Transverse colon (tissue), 4 donors: ENCODE measurements at regions not wholly inside any gene's neighbourhood (a gene's known extent, or its start where the extent isn't known, plus 50 kb on each side); places are given as distances from the start of the nearest gene placed in this dataset.

Experiments used
- DNase-seq: peaks from one replicate; pipeline ENCODE4 v3.0.0-alpha.2; 2019
- H3K27ac ChIP-seq, 4 donors: fragments of 200-600 bp; sonication (generic); 2 replicates each; pipeline ENCODE4 v1.5.1; 2016 to 2018; ENCODE audit warnings: inconsistent platforms in 4 of 4
- H3K27me3 ChIP-seq: fragments of 200-600 bp; sonication (generic); 2 replicates; pipeline ENCODE4 v1.5.1; 2017; ENCODE audit warnings: inconsistent platforms
- H3K36me3 ChIP-seq, 4 donors: fragments of 200-600 bp; sonication (generic); 2 replicates each; pipeline ENCODE4 v1.5.1; 2017 to 2019; ENCODE audit warnings: inconsistent platforms in 4 of 4
- H3K4me1 ChIP-seq, 4 donors: fragments of 200-600 bp; sonication (generic); 2 replicates each; pipeline ENCODE4 v1.5.1; 2017 to 2020; ENCODE audit warnings: inconsistent platforms in 4 of 4
- H3K4me3 ChIP-seq, 4 donors: fragments of 200-600 bp; sonication (generic); 1 replicate in 1 of 4; 2 replicates in 3 of 4; pipeline versions ENCODE4 v1.5.1 to v1.6.1; 2017 to 2019; ENCODE audit warnings: inconsistent platforms in 4 of 4
- H3K9me3 ChIP-seq, 2 donors: fragments of 200-600 bp; sonication (generic); 2 replicates each; pipeline ENCODE4 v1.5.1; 2017 to 2019; ENCODE audit warnings: inconsistent platforms in 2 of 2
- EP300 ChIP-seq: sonication (generic); formaldehyde crosslinking; IDR thresholded peaks from one replicate; pipeline ENCODE4 v1.6.1; 2017; ENCODE audit warnings: antibody characterized with exemption, low read depth
- POLR2A ChIP-seq: fragments of 450-650 bp; IDR thresholded peaks from one replicate; pipeline ENCODE4 v1.6.1; 2016; ENCODE audit warnings: antibody characterized with exemption, mild to moderate bottlenecking, moderate library complexity
- POLR2AphosphoS5 ChIP-seq, 3 donors: sonication (generic); formaldehyde crosslinking; IDR thresholded peaks; one replicate each; pipeline ENCODE4 v1.6.1; 2016; ENCODE audit warnings: antibody characterized with exemption in 3 of 3
- WGBS, 2 donors: methylation state at CpG; one replicate each; pipeline ENCODE4 v1.1.5; 2018; ENCODE audit warnings: low coverage in 1 of 2; 5-methylcytosine and 5-hydroxymethylcytosine counted together
- in situ Hi-C, 4 donors: fragments of 200-750 bp; cut with MboI; loops; one replicate each; pipeline versions ENCODE4 v1.15.0 to v1.15.1; 2017; ENCODE audit warnings: low sequenced_read_pairs in 3 of 4, low pct_ligation_motif_present in 1 of 4, low pct_unique_long_range_greater_than_20kb in 1 of 4
- intact Hi-C: fragments of 100-400 bp; cut with DNase I; formaldehyde crosslinking; loops from one replicate; pipeline ENCODE4 v1.15.1; 2023; ENCODE audit warnings: low total_unique reads
- TF ChIP-seq, protein P1 (sequence below), 5 experiments: fragments of 200-600 bp in 3 of 5; fragments of 450-650 bp in 2 of 5; sonication (generic) in 3 of 5; IDR thresholded peaks; 1 replicate in 2 of 5; 2 replicates in 3 of 5; pipeline ENCODE4 v1.5.1; 2016 to 2017; ENCODE audit warnings: antibody characterized with exemption in 5 of 5, inconsistent platforms in 3 of 5, mild to moderate bottlenecking in 2 of 5, moderate library complexity in 1 of 5

- TF ChIP-seq, protein P1, sequence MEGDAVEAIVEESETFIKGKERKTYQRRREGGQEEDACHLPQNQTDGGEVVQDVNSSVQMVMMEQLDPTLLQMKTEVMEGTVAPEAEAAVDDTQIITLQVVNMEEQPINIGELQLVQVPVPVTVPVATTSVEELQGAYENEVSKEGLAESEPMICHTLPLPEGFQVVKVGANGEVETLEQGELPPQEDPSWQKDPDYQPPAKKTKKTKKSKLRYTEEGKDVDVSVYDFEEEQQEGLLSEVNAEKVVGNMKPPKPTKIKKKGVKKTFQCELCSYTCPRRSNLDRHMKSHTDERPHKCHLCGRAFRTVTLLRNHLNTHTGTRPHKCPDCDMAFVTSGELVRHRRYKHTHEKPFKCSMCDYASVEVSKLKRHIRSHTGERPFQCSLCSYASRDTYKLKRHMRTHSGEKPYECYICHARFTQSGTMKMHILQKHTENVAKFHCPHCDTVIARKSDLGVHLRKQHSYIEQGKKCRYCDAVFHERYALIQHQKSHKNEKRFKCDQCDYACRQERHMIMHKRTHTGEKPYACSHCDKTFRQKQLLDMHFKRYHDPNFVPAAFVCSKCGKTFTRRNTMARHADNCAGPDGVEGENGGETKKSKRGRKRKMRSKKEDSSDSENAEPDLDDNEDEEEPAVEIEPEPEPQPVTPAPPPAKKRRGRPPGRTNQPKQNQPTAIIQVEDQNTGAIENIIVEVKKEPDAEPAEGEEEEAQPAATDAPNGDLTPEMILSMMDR (IDR thresholded peaks at IDR 0.05) = no peak
- TF ChIP-seq EP300 (no peak), POLR2A (no peak), POLR2AphosphoS5 (IDR thresholded peaks at IDR 0.05) (no peak)
- 60 to 79% methylated on average over 1 to 2 of the region's 2 CpGs for WGBS, 2 donors
Observed at GRCh38 chr14:34361504-34362011, 100.5 kb downstream of the SPTSSA start.

GRCh38 chr14:34359420-34360117 lies 102.5 kb downstream of the SPTSSA start:
- intact Hi-C loops = no loop called here
- Histone ChIP-seq H3K4me1 (peaks cover 0 to 11% (median 5%) of the 10 kb centered on the region in 4 donors), H3K9me3 (no peaks in the 10 kb centered on the region), H3K27me3 (no peaks in the 10 kb centered on the region), H3K4me3 (no peak overlapping the region), H3K36me3 (no peaks in the 10 kb centered on the region), H3K27ac (peak overlapping the region in 2 of 4 donors; percentile 1 to 6)
- no peak for TF ChIP-seq POLR2A
- no peak for TF ChIP-seq POLR2AphosphoS5 (IDR thresholded peaks at IDR 0.05)
- in situ Hi-C loops = loop anchor here in 1 of 4 donors (10.0 kb wide), 1 partner anchor 135 kb away; no protein-coding TSS in a partner anchor
- DNase-seq = peak; percentile 29
- WGBS, 2 donors = 31 to 39% methylated on average over 6 of the region's 6 CpGs

More at GRCh38 chr14:34361504-34362011, 100.5 kb downstream of the SPTSSA start:
- H3K4me3 ChIP-seq = no peak overlapping the region
- intact Hi-C loops (no loop called here), in situ Hi-C loops (loop anchor here in 1 of 4 donors (10.0 kb wide), 1 partner anchor 133 kb away; no protein-coding TSS in a partner anchor)
- peaks cover 5 to 20% (median 7%) of the 10 kb centered on the region in 4 donors for H3K4me1 ChIP-seq
- no peak for DNase-seq
- H3K36me3 ChIP-seq = no peaks in the 10 kb centered on the region
- H3K27me3 ChIP-seq = no peaks in the 10 kb centered on the region
- peak overlapping the region in 2 of 4 donors; percentile 5 to 42 for H3K27ac ChIP-seq
- H3K9me3 ChIP-seq = no peaks in the 10 kb centered on the region

DNA sequence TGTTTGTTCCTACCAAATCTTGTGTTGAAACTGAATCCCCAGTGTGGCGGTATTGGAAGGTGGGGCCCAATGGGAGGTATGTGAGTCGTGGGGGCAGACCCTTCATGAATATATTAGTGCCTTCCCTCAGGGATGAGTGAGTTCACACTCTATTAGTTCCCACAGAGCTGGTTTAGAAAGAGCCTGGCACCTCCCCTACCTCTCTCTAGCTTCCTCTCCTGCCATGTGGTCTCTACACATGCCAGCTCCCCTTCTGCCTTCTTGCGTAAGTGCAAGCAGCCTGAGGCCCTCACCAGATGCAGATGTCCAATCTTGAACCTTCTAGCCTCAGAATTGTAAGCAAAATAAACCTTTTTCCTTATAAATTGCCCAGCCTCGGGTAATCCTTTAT lies 105.8 kb downstream of the SPTSSA start:
- no peak for TF ChIP-seq EP300
- TF ChIP-seq, protein P1 (IDR thresholded peaks at IDR 0.05) = no peak
- no peak for TF ChIP-seq POLR2AphosphoS5 (IDR thresholded peaks at IDR 0.05)
- no peak for TF ChIP-seq POLR2A
- no peak for DNase-seq
- Histone ChIP-seq H3K9me3 (no peaks in the 10 kb centered on the region), H3K27ac (peak overlapping the region in 3 of 4 donors; percentile 19 to 42 (median 21)), H3K27me3 (no peaks in the 10 kb centered on the region), H3K4me3 (no peak overlapping the region), H3K4me1 (peaks cover 0 to 11% (median 5%) of the 10 kb centered on the region in 4 donors), H3K36me3 (no peaks in the 10 kb centered on the region)
- in situ Hi-C loops (no loop called here), intact Hi-C loops (no loop called here)
- 82 to 85% methylated on average over 3 to 4 of the region's 4 CpGs for WGBS, 2 donors

GRCh38 chr14:34355584-34356263 lies 106.3 kb downstream of the SPTSSA start:
- 60 to 74% methylated on average over 2 of the region's 2 CpGs for WGBS, 2 donors
- in situ Hi-C loops = no loop called here
- TF ChIP-seq EP300 (no peak), POLR2AphosphoS5 (IDR thresholded peaks at IDR 0.05) (no peak), POLR2A (no peak)
- TF ChIP-seq, protein P1 (IDR thresholded peaks at IDR 0.05) = no peak
- Histone ChIP-seq H3K36me3 (no peaks in the 10 kb centered on the region), H3K4me3 (no peak overlapping the region), H3K4me1 (peaks cover 0 to 11% (median 5%) of the 10 kb centered on the region in 4 donors), H3K9me3 (no peaks in the 10 kb centered on the region), H3K27ac (peak overlapping the region in 3 of 4 donors; percentile 19 to 42 (median 21)), H3K27me3 (no peaks in the 10 kb centered on the region)
- DNase-seq = no peak
- intact Hi-C loops = no loop called here
